T-helper 2 cell treated with Interferon-gamma antibody and Interleukin-4, amounts not matched to agents 5 μg/mL and 100 μg/mL, for 36 hours (primary cell): ENCODE measurements at regions not wholly inside any gene's neighbourhood (a gene's known extent, or its start where the extent isn't known, plus 50 kb on each side); places are given as distances from the start of the nearest gene placed in this dataset.
A peak's percentile ranks its signal among the peaks of the same experiment; 100 is the strongest.

Source experiments
- DNase-seq: peaks from one replicate; pipeline ENCODE4 v3.0.0; 2021; ENCODE audit warnings: low spot score
- H3K27ac Mint-ChIP-seq: one replicate; pipeline ENCODE4 v1.8.0; 2021; ENCODE audit warnings: mild to moderate bottlenecking, mixed read lengths
- H3K27me3 Mint-ChIP-seq: one replicate; pipeline ENCODE4 v1.8.0; 2021; ENCODE audit warnings: low read depth, mixed read lengths
- H3K36me3 Mint-ChIP-seq: one replicate; pipeline ENCODE4 v1.8.0; 2021; ENCODE audit warnings: low read depth, mixed read lengths
- H3K4me1 Mint-ChIP-seq: one replicate; pipeline ENCODE4 v1.8.0; 2021; ENCODE audit warnings: low read depth, mixed read lengths
- H3K4me3 Mint-ChIP-seq: one replicate; pipeline ENCODE4 v1.8.0; 2022; ENCODE audit warnings: mild to moderate bottlenecking, moderate library complexity, mixed read lengths
- H3K9me3 Mint-ChIP-seq: one replicate; pipeline ENCODE4 v1.8.0; 2021; ENCODE audit warnings: mixed read lengths

DNA sequence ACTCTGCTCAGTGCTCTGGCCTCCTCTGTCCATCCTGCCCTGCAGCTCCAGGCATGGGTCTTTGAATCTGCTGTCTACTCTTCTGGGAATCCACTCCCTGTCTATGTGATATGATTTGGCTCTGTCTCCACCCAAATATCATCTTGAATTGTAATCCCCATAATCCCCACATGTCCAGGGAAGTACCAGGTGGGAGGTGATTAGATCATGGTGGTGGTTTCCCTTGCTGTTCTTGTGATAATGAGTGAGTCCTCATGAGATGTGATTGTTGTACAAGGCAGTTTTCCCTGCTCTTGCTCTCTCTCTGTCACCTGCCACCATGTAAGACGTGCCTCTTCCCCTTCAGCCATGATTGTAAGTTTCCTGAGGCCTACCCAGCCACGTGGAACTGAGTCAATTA lies 881.8 kb upstream of the ID2 start:
- Mint-ChIP-seq H3K27ac (no peak overlapping the region), H3K9me3 (peaks cover 49% of the 10 kb centered on the region), H3K27me3 (no peaks in the 10 kb centered on the region), H3K4me3 (no peak overlapping the region), H3K4me1 (peaks cover 7% of the 10 kb centered on the region), H3K36me3 (peaks cover 24% of the 10 kb centered on the region)
- DNase-seq: no peak

GRCh38 chr2:7801212-7801611 lies 880.6 kb upstream of the ID2 start:
- no peak for DNase-seq
- Mint-ChIP-seq H3K9me3 (peaks cover 46% of the 10 kb centered on the region), H3K4me3 (no peak overlapping the region), H3K4me1 (no peaks in the 10 kb centered on the region), H3K36me3 (peaks cover 20% of the 10 kb centered on the region), H3K27ac (no peak overlapping the region), H3K27me3 (no peaks in the 10 kb centered on the region)

DNA sequence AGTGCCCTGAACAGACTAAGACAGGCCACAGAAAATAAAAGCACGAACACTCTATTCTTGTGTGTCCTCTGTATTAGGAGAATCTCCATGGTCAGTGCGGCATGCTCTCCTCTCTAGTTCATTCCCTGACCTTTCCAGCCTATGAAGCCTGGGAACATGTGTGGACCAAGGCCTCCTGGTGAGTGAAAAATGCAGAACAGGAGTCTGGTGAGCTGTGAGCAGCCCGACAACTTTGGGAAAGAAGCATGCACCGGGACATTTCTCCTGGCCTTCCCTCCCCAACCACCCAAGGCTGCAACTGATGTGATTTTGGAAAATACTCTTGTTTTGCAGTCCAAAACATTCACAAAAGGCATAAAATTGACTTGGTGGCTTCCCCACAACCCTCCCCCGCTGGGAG lies 878.3 kb upstream of the ID2 start:
- Mint-ChIP-seq H3K27ac (no peak overlapping the region), H3K27me3 (no peaks in the 10 kb centered on the region), H3K4me3 (no peak overlapping the region), H3K36me3 (peaks cover 20% of the 10 kb centered on the region), H3K4me1 (no peaks in the 10 kb centered on the region), H3K9me3 (peaks cover 37% of the 10 kb centered on the region)
- DNase-seq: no peak

DNA sequence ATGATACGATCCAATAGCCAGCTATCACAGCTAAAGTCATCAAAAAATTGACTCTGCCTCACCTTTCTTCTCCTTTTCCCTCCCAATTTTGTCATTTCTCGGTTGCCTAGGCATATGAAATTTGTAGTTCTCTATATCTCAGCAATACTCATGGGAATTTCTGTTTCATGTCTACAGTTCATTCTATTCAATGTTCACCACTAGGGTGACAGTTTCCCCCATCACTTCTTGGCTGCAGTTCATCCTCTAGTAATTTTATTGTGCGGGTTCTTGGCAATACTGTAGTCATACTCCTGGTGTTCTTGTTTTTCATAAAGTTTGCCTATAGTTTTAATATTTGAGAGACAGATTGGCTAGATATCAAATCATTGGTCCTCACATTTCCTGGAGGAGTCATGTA lies 872.2 kb upstream of the ID2 start:
- Mint-ChIP-seq H3K36me3 (peaks cover 9% of the 10 kb centered on the region), H3K27ac (no peak overlapping the region), H3K4me1 (peaks cover 7% of the 10 kb centered on the region), H3K4me3 (no peak overlapping the region), H3K27me3 (no peaks in the 10 kb centered on the region), H3K9me3 (peaks cover 11% of the 10 kb centered on the region)
- no peak for DNase-seq

DNA sequence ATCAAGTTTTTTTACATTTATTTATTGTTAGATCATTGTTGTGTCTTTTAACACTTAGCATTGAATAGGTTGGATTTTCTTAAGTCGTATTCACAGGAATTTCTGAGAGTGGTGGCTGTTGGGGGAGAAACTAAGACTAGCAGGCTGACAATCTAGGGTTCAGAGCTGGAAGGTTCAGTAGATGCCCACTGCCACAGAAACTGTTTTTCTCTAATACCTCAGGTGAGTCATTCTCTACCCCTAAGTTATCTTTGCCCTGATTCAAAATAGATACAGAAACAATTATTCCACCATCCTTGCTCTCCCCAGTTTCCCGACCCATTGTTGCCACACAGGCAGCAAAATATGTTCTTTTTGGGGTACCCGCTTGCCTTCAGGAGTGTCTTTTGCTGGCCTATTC lies 870.8 kb upstream of the ID2 start:
- Mint-ChIP-seq H3K27me3 (no peaks in the 10 kb centered on the region), H3K4me3 (no peak overlapping the region), H3K4me1 (peaks cover 8% of the 10 kb centered on the region), H3K27ac (no peak overlapping the region), H3K36me3 (peaks cover 15% of the 10 kb centered on the region), H3K9me3 (peaks cover 16% of the 10 kb centered on the region)
- no peak for DNase-seq

DNA sequence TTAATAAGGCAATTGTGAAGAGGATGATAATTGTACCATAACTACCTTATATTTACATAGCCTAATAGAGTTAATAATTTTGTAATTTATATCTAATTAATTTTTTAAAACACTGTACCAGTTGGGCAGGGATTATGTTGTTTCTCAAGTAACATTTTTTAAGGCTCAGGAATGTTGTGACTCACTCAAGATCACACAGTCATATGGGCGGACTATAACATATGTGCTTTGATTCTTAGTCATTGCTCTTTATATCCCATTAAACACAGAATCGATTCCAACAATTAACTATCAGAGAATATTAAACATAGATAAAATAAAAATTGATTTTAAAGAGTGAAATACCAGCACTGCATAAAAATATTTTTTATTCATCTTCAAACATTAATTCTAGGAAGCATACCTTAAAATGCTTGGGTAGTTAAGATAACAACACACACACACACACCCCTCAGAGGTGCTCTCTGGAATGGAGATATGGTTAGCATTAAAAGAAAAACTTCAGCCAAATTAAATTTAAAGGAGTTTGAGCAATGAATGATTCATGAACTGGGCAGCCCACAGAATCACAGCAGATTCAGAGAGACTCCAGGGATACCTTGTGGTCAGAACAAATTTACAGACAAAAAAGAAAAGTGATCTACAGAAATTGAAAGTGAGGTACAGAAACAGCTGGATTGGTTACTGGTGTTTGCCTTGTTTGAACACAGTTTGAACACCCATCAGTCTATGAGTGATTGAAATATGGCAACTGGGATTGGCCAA lies 869.4 kb upstream of the ID2 start:
- Mint-ChIP-seq H3K9me3 (peaks cover 16% of the 10 kb centered on the region), H3K27me3 (no peaks in the 10 kb centered on the region), H3K27ac (no peak overlapping the region), H3K4me3 (no peak overlapping the region), H3K4me1 (peaks cover 8% of the 10 kb centered on the region), H3K36me3 (peaks cover 16% of the 10 kb centered on the region)
- DNase-seq: no peak

GRCh38 chr2:7813541-7814292 lies 868.1 kb upstream of the ID2 start:
- no peaks in the 10 kb centered on the region for H3K27me3 Mint-ChIP-seq
- peaks cover 16% of the 10 kb centered on the region for H3K36me3 Mint-ChIP-seq
- no peak for DNase-seq
- no peak overlapping the region for H3K4me3 Mint-ChIP-seq
- no peak overlapping the region for H3K27ac Mint-ChIP-seq
- H3K4me1 Mint-ChIP-seq: peaks cover 8% of the 10 kb centered on the region
- peaks cover 12% of the 10 kb centered on the region for H3K9me3 Mint-ChIP-seq

GRCh38 chr2:7815726-7816125 lies 866.1 kb upstream of the ID2 start:
- Mint-ChIP-seq H3K4me1 (peaks cover 2% of the 10 kb centered on the region), H3K27me3 (no peaks in the 10 kb centered on the region), H3K27ac (no peak overlapping the region)

DNA sequence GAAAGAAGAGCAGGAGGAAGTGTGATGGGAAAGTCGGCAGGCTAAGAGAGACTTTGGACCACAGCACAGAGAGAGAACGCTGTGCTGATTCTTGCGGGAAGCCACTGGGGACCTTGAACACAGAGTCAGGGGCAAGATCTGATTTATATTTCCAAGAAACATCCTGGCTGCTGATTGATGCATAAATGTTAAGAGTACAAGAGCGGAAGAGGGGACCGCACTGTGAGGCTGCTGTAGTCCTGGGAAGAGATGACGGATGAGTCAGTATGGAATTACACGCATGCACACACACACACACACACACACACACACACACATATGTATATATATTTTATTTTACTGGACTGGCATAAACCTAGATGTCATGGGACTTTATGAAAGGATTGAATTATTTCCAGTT lies 865.6 kb upstream of the ID2 start:
- Mint-ChIP-seq H3K27me3 (no peaks in the 10 kb centered on the region), H3K4me3 (no peak overlapping the region), H3K9me3 (peaks cover 12% of the 10 kb centered on the region), H3K4me1 (peaks cover 1% of the 10 kb centered on the region), H3K36me3 (peaks cover 13% of the 10 kb centered on the region), H3K27ac (no peak overlapping the region)
- DNase-seq: no peak

More at GRCh38 chr2:7815726-7816125, 866.1 kb upstream of the ID2 start:
- no peak for DNase-seq
- peaks cover 13% of the 10 kb centered on the region for H3K36me3 Mint-ChIP-seq
- H3K4me3 Mint-ChIP-seq: no peak overlapping the region
- peaks cover 12% of the 10 kb centered on the region for H3K9me3 Mint-ChIP-seq

GRCh38 chr2:7816944-7817343 lies 864.9 kb upstream of the ID2 start:
- Mint-ChIP-seq H3K27me3 (no peaks in the 10 kb centered on the region), H3K27ac (no peak overlapping the region), H3K4me3 (no peak overlapping the region), H3K9me3 (peaks cover 12% of the 10 kb centered on the region), H3K4me1 (peaks cover 1% of the 10 kb centered on the region), H3K36me3 (peaks cover 13% of the 10 kb centered on the region)
- no peak for DNase-seq

DNA sequence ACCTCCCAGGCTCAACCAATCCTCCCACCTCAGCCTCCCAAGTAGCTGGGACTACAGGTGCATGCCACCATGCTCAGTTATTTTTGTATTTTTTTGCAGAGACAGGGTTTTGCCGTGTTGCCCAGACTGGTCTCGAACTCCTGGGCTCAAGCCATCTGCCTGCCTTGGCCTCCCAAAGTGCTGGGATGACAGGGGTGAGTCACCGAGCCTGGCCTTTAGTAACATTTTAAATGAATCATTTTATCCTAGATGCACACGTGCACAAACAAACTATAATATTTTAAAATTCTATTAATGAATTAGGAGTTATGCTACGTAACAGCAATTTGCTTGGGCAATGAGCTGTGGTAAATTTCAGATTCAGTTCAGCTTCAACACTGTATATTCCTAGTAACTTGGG lies 862.5 kb upstream of the ID2 start:
- Mint-ChIP-seq H3K27me3 (no peaks in the 10 kb centered on the region), H3K4me1 (peaks cover 1% of the 10 kb centered on the region)

DNA sequence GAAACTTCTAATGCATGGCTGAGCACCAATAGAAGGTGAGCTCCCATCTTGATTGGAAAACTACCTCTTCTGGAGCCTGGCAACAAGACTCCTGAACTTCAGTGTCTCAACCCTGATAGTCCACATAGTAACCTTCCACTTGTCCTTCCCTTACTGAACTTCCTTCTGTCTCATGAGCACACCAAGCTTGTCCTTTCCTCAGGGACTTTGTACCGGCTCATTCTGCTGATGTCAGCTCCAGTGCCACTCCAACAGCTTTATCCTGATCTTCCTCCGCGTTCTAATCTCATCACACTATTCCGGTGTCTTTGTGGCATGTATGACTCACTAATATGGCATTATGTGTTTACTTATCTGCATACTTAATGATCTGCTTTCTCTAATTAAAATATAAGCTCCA lies 862.0 kb upstream of the ID2 start:
- H3K27ac Mint-ChIP-seq: no peak overlapping the region
- peaks cover 8% of the 10 kb centered on the region for H3K36me3 Mint-ChIP-seq
- H3K27me3 Mint-ChIP-seq: no peaks in the 10 kb centered on the region
- no peak for DNase-seq
- no peak overlapping the region for H3K4me3 Mint-ChIP-seq
- H3K9me3 Mint-ChIP-seq: peaks cover 7% of the 10 kb centered on the region
- H3K4me1 Mint-ChIP-seq: no peaks in the 10 kb centered on the region

More for the DNA sequence above, 862.5 kb upstream of the ID2 start:
- peaks cover 12% of the 10 kb centered on the region for H3K9me3 Mint-ChIP-seq
- no peak for DNase-seq
- H3K36me3 Mint-ChIP-seq: peaks cover 9% of the 10 kb centered on the region
- no peak overlapping the region for H3K4me3 Mint-ChIP-seq
- H3K27ac Mint-ChIP-seq: no peak overlapping the region

DNA sequence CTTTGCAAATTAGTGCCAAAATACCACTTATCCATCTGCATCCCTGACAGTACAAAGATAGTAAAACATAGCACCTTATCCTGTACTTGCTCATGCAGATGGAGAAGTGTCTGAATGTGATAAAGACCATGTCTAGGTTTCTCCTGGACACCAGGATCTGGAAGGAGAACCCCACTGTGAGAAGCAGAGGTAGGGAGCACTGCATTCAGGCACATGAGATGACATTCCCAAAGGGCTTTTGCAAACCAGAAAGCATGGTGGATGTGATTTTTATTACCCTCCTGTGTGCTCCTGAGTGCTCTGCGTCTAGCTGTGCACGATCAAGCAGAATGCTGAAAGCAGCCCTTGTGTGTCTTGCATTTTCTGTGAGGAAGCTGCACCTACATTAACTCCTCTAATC lies 857.6 kb upstream of the ID2 start:
- H3K27ac Mint-ChIP-seq: peak overlapping the region; percentile 33
- no peak for DNase-seq
- no peak overlapping the region for H3K4me3 Mint-ChIP-seq
- H3K4me1 Mint-ChIP-seq: peaks cover 16% of the 10 kb centered on the region
- no peaks in the 10 kb centered on the region for H3K27me3 Mint-ChIP-seq
- H3K9me3 Mint-ChIP-seq: no peaks in the 10 kb centered on the region
- peaks cover 9% of the 10 kb centered on the region for H3K36me3 Mint-ChIP-seq

DNA sequence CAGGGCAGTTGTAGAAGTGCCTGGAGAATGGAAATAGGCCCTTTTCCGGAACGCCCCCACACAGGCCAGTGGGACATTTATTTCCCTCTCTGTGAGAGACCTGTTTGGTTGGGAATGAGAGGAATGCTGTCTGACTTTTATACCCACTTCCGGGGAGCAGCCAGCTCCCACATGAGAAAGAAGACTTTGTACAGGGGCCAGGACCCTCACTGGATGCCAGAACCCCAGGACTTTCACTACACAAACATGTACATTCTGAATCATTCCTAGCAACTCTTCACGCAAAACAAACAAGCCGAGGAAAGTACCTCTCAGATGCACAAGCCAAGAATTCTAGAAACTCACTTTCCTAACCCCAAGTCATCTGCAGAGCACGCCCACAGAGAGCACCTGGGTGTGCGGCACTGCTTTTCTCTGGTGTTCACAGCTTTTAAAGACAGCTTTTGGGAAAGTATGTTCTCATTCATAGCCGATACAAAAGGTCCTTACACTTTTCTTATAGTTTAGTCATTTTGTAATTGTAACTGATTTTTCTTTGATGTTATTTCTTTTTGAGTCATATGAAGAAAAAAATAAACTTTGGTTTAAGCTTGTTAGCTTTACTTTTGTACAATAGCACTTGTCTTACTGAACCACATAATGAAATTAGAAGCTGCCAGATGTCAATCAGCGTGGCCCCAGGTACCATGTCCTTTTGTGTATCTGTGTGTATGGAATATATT lies 856.1 kb upstream of the ID2 start:
- Mint-ChIP-seq H3K36me3 (peaks cover 12% of the 10 kb centered on the region), H3K27me3 (no peaks in the 10 kb centered on the region), H3K27ac (peak overlapping the region; percentile 54), H3K4me1 (peaks cover 21% of the 10 kb centered on the region), H3K9me3 (peaks cover 11% of the 10 kb centered on the region), H3K4me3 (peak overlapping the region; percentile 56)
- peak; percentile 86 for DNase-seq
